ENCODE measurements at regions not wholly inside any gene's neighbourhood (a gene's known extent, or its start where the extent isn't known, plus 50 kb on each side); places are given as distances from the start of the nearest gene placed in this dataset.
"Not testable (repeated sequence)": the region's sequence is repeated elsewhere in the genome, so short reads cannot be mapped to it uniquely, and the experiment has no call there.

GRCh38 chr1:121531747-121532146, 347.0 kb downstream of the SRGAP2C start:
- TF ChIP-seq CTCF (IDR thresholded peaks at IDR 0.05 in 4 of 5, conservative IDR thresholded peaks at IDR 0.05 in 1 of 5); POLR2A (IDR thresholded peaks at IDR 0.05): not testable (repeated sequence)
